HG02610 (cell line): ENCODE measurements at regions not wholly inside any gene's neighbourhood (a gene's known extent, or its start where the extent isn't known, plus 50 kb on each side); places are given as distances from the start of the nearest gene placed in this dataset.
"Not testable (repeated sequence)": the region's sequence is repeated elsewhere in the genome, so short reads cannot be mapped to it uniquely, and the experiment has no call there.

ENCODE experiments used
- ATAC-seq: cut with Tn5 transposase; IDR thresholded peaks from one replicate; pipeline ENCODE4 v1.9.1; 2021; ENCODE audit warnings: mild to moderate bottlenecking, moderate library complexity; ENCODE audit not compliant: unreplicated experiment

DNA sequence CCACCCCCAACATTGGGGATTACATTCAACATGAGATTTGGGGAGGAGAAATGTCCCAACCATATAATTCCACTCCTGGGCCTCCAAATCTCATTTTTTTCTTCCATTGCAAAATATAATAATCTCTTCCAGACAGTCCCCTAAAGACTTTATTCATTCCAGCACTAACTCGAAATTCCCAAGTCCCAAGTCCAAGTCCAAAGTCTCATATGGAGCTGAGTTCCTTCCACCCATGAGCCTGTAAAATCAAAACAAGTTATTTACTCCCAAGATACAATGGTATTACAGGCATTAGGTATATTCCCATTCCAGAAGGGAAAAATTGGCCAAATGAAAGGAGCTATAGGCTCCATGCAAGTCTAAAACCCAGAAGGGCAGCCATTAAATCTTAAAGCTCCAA is 56.7 kb downstream of the P2RY1 start:
- ATAC-seq = no peak

DNA sequence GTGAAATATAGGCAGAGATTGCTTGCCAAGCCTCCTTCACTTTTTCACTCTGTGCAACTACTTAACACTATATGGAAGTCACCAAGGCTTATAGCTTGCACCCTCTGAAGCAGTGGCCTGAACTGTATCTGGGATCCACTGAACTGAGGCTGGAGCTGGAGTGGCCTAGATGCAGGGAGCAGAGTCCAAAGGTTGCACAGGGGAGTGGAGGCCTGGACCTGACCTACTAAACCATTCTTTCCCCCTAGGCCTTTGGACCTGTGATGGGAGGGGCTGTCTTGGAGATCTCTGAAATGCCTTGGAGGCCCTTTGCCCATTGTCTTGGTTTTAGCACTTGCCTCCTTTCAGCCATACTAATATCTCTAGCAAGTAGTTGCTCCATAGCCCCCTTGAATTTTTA is 57.5 kb downstream of the P2RY1 start:
- ATAC-seq = no peak

DNA sequence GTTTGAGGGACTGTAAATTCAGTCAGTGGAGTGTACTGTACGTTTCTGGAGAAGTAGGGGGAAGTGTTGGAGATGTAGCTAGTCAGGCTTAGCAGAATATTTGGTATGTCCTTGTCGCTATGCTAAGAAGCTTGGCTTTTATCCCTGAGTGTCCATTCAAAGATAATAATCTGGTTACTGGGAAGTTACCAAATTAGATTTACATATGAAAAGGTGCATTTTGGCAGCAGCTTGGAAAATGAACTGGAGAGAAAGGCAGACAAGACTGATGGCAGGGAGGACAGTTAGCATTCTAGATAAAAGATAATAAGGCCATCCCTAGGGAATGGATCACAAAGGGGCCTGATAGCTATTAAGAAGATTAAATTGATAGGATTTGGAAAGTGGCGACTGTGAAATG is 58.7 kb downstream of the P2RY1 start:
- no peak for ATAC-seq

DNA sequence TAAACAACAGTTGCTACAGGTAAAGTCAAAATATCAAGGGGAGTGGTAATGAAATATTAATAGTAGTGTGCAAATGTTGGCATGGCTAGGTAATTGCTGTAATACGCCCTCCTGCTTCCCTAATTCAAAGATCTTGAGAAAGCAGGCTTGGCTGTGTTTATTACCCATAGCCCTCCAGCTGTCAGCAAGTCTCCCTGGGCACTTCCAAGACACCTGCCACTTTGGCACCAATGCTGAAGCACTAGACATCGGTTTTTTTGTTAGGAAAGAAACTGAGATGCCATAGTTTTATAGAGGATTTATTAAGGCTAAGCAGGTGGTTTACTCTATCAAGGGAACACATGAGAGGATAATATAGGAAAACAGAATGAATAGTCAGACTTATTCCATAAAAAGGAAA is 64.4 kb downstream of the P2RY1 start:
- ATAC-seq = no peak

DNA sequence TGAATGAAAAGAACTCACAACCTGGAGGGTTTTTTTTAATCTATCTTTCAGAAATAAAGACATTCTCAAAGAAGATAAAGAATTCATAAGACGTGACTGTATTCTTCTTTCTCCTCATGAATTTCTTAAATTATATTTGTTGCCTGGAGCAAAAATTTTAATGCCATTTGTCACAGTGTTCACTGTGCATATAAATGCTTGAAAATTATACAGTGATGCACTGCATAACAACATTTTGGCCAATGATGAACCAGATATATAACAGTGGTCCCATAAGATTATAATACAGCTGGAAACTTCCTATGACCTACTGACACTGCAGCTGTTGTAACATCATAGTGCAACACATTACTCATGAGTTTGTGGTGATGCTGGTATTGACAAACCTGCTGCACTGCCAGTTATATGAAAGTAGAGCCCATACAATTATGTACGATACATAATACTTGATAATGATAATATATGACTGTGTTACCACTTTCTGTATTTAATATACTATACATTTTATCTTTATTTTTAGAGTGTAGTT is 67.3 kb downstream of the P2RY1 start:
- no peak for ATAC-seq

DNA sequence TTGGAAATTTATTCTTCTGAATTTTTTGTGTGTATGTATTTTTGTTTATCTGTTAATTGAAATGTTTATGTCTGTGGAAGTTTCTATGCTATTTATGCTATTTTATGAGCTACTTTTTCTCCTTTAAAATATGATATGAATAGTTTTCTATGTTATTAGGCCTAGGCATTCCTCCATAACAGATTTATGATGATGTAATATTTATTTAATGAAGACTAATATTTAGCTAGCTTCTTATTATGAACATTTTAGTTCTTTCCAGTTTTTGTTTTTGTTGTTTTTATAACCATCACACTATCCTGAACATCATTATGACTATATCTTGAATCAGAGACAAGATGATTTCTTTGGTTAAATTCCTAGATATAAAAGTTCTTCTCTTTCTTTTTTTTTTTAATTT is 70.7 kb downstream of the P2RY1 start:
- ATAC-seq = no peak

DNA sequence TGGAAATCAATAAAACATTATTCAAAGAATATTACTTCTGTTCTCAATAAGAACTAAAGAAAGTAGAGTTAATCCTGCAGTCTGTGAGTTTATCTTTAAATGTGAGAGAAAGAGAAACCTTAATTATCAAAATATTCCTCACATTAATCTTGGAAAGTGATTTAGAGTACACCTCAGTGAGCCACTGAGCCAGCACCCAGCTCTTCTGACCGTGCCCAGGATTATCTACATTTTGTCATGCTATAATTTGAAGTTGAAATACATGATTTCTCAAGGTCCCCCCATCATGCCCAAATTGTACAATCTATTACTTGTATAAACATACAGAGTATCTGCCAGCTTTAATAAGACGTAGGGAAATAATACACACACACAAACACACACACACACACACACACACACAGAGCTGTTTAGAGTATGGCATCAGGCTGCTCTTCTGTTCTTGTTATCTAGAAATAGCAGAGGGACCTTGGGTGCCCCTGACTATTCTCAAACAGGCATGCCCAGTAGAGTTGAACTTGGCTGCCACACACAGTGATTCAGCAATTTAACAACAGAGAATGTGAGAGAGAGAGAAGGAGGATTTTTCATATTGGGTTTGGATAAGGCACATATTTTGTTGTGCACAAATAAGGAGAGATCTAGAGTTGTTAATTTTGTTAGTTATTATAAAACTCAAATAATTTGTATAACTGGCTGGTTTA is 74.4 kb downstream of the P2RY1 start:
- ATAC-seq = no peak

DNA sequence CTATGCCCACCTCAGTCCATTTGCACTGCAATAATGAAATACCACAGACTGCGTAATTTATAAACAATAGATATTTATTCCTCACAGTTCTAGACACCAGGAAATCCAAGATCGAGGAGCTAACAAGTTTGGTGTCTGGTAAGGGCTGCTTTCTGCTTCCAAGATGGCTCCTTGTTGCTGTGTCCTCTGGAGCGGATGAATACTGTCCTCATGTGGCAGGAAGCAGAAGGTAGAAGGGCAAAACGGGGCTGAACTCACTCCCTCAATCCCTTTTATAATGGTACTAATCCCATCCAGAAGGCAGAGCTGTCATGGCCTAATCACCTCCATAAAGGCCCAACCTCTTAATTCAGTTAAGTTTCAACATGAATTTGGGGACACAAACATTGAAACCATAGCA is 75.3 kb downstream of the P2RY1 start:
- no peak for ATAC-seq

DNA sequence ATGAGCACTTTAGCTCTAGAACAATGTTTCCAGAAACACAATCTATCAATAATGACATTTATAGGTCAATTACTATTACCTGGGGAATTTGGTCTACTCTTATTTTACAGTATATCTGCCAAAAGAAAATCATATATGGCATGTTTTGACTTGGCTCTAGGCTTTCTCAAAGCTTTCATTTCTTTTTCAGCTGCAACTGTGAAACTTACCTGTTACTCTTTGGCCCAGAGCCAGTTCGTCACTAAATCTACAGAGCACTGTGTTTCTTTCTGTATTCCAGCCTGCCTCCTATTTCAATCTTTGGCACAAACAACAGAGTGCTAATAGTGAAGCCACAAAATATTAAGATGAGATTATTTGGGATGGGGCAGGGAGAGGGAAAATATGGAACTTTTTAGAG is 76.0 kb downstream of the P2RY1 start:
- no peak for ATAC-seq

DNA sequence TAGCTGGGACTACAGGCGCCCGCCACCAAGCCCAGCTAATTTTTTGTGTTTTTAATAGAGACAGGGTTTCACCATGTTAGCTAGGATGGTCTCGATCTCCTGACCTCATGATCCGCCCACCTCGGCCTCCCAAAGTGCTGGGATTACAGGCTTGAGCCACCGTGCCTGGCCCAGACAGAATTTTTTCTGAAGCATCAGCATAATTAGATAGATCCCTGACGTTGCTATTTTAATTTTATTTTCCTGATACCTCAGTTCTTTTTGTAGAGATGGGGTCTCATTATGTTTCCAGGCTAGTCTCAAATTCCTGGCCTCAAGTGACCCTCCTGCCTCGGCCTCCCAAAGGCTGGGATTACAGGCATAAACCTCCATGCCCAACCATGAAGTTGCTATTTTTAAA is 79.8 kb downstream of the P2RY1 start:
- ATAC-seq = not testable (repeated sequence)

DNA sequence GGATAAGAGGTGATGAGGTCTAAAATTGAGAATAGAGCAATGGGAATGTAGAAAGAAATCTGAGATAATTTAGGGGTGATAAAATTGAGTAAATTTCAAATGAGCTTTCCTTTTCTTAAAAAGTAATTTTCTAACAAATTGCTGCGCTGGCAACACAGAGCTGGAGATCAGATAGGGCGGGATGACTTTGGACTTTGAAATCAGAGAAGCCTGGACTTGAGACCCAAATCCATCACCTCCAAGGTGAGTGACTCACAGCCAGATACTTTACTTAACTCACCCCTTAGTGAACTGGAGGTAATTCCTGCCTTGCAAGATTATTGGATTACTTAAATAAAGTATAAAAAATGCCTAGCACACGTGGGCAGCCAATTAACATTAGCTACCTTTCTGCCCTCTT is 80.8 kb downstream of the P2RY1 start:
- no peak for ATAC-seq

DNA sequence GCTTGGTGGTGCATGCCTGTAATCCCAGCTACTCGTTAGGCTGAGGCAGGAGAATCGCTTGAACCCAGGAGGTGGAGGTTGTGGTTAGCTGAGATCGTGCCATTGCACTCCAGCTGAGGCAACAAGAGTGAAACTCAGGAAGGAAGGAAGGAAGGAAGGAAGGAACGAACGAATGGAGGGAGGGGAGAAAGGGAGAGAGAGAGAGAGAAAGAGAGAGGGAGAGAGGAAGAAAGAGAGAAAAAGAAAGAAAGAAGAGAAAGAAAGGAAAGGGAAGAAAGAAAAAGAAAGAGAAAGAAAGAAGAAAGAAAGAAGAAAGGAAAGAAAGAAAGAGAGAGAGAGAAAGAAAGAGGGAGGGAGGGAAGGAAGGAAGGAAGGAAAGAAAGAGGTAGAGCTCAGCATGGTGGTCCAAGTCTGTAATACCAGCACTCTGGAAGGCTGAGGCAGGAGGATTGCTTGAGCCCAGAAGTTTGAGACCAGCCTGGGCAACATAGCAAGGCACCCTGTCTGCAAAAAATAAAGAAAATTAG is 81.9 kb downstream of the P2RY1 start:
- ATAC-seq = no peak

DNA sequence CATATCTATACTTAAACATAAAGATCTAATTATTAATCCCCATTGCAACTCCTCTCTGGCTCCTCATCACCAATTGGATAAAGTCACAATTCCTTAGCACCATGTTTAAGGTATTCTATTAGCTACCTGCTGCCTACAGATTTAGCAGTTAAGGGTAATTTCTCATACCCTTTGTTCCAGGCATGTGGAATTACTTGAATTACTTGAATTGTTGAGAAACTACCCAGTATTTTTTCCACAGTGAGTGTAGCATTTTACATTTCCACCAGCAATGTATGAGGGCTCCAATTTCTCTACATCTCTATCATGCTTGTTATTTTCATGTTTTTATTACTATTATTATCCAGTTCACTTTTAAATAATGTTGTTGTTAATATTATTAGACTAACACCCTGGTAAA is 86.4 kb downstream of the P2RY1 start:
- no peak for ATAC-seq

DNA sequence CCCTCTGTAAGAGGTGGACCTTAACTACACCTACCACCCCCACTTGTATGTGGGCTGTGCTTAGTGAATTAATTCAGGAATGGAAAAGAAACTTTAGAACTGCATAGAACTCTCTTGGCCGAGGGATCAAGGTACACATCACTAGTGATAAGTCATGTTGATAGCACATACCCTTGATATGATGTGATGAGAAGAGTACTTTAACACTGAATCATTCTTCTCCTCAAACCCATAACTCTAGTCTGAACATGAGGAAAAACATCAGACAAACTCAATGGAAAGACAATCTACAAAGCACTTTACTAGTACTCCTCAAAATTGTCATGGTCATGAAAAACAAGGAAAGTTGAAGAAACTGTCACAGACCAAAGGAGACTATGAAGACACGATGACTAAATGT is 87.6 kb downstream of the P2RY1 start:
- no peak for ATAC-seq

DNA sequence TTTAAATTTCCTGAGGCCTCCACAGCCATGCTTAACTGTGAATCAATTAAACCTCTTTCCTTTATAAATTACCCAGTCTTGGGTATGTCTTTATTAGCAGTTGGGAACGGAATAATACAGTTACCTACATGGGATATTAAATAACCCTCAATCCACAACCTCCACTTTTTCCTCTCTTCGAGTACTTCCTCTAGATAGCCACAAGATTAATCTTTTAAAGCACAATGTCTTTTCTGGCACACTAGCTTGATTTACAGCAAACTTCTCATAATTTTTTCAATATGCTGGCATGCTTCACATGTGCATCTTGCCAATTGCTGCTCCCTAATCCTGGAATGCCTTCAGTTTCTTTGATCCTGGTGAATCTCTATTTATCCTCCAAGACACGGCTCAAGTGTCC is 92.2 kb downstream of the P2RY1 start:
- ATAC-seq = no peak

DNA sequence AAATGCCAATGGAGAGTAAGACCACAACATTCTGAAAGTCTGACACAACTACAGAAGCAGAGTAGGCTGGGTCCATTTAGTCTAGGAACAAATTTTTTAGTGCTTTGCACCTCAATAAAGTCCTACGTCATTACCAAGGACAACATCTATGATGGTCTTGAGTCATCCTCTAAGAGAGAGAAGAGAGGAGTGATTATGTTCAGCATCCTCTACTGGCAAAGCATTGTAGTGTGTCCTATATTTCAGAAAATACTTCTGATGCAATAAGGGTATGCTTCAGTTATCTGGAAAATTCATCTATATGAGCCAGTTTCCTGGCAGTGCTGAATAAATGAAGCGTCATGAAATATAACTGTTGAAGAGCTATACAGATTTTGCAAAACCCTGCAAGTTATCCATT is 95.6 kb downstream of the P2RY1 start:
- ATAC-seq = no peak

DNA sequence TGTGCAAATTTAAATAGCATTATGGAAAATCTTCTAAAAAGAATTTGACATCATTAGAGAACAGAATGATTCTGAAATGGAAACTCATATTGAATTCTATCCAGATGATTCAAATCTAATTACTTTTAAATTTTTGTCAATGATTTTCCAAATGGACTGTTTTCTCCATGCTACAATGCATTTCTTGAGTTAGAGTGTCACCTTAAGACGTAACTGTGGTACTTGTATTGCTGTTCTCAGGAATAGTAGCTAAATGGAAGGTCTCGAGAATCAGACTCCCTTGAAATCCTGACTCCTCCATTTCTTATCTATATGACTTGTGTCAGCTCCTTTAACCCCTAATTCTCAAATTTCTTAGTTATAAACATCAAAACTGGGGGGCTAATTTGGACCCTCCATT is 102.3 kb downstream of the P2RY1 start:
- ATAC-seq = no peak

DNA sequence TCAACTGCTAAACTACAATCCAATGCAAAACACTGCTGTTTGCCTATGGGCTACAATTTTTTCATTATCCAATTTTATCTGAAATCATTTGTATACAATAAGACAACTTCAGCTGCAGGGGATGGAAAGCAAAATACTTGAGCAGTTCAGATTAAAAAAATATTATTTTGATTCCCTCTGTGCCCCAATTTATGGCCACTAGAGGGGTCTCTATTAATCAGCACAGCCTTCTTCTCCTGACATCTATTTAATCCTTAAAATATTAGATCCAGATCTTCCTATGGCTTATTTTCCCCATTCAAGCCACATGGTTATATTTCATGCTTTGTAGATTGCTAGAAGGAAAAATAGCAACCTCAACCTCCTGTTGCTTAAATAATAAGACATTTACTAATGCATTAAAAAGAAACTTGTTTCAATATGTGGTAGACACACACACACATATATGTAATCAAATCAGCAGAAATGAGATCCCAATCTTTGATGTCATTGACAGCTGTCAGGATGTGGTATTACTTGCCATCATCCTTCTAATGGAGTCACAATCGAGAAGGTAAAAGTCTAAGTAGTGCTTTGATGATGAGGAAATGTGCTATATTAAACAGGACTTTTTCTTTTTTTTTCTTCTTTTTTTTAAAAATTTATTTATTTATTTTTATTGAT is 104.2 kb downstream of the P2RY1 start:
- no peak for ATAC-seq

DNA sequence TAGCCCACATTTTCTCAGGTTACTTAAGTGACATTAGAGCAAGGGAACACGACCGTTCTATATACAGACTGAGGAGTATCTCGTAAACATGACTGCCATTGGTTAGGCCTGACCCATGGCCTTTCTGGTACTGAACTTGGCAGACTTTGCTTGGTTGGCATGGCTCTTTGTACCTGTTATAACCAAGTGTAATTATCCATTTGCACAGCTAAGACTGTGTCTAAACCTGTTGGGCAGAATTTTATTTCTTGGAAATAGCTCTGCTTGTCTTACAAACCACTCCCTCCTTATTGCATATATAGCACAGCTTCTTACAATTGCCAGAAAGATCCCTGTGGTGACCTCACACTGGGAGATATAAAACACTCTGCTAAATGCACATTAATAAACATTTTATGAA is 106.9 kb downstream of the P2RY1 start:
- no peak for ATAC-seq

DNA sequence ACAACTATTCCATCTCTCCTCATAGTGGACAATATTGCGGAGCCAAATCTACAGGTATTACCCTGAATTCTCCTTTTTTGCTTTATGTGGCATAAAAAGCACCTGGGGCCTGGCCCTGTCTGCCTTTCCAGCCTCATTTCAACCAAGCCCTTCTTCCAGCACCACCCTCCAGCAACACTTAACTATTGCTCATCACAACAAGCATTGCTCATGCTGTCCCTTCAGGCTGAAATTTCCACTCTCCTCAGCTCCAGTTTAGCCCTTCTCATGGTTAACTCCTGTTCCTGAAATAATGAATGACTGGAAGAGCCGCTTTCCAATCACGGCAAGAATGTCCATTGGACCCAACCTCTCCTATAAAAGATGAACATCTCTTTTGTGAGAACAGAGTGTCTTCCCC is 107.4 kb downstream of the P2RY1 start:
- no peak for ATAC-seq

DNA sequence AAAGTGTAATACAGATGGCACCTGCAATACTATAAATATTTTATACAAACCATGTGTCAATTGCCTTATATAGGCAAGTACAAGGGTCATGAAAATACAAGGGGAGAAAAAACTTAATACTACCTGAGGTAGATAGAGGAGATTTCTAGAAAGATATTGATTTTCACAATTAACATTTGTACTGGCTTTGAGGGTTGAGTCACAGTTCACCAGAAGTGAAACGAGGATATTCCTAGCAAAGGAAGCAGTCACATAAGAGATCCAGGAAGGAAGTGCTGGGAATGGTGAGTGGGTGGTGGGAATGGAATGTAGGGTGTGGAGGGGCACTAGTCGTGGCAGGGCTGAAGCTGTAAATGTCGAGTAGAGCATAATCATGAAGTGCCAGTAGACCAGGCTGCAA is 108.7 kb downstream of the P2RY1 start:
- no peak for ATAC-seq

DNA sequence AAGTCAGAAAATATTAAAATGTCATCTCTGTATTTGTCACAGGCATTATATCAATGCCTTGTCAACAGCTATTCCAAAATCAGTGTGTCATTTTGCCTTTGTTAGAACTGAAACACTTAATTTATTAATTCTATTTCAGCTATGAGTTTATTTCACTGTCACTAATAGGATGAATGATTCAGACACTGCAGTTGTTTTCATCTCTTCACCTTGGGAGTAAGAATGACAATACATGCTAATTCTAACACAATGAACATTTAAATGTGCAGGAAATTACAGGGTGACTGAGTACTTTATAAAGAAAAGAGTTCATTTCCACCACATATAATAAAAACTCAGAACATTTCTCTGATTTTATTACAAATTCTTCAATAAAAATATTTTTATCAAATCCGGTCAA is 109.7 kb downstream of the P2RY1 start:
- no peak for ATAC-seq
